GM23248 (cell line): ENCODE measurements at regions not wholly inside any gene's neighbourhood (a gene's known extent, or its start where the extent isn't known, plus 50 kb on each side); places are given as distances from the start of the nearest gene placed in this dataset.
"Not testable (repeated sequence)": the region's sequence is repeated elsewhere in the genome, so short reads cannot be mapped to it uniquely, and the experiment has no call there.

Source experiments
- EZH2 ChIP-seq: fragments of 200-600 bp; sonication (generic); IDR thresholded peaks from 2 replicates; pipeline ENCODE4 v1.6.1; 2018; ENCODE audit warnings: antibody characterized with exemption, mild to moderate bottlenecking; ENCODE audit not compliant: insufficient read depth, poor library complexity, severe bottlenecking
- EZH2phosphoT487 ChIP-seq: fragments of 200-600 bp; sonication (generic); IDR thresholded peaks from 2 replicates; pipeline ENCODE4 v1.6.1; 2018; ENCODE audit warnings: antibody characterized with exemption, moderate library complexity, mild to moderate bottlenecking, low read depth; ENCODE audit not compliant: insufficient read depth

GRCh38 chr17:62131271-62131670 lies 66.2 kb upstream of the MED13 start:
- not testable (repeated sequence) for TF ChIP-seq EZH2phosphoT487, EZH2
